Sigmoid colon (tissue), 6 donors: ENCODE measurements at regions not wholly inside any gene's neighbourhood (a gene's known extent, or its start where the extent isn't known, plus 50 kb on each side); places are given as distances from the start of the nearest gene placed in this dataset.
"Not testable (repeated sequence)": the region's sequence is repeated elsewhere in the genome, so short reads cannot be mapped to it uniquely, and the experiment has no call there.

ENCODE experiments used
- DNase-seq: peaks from one replicate; pipeline ENCODE4 v3.0.0-alpha.2; 2019
- H3K27ac ChIP-seq, 4 donors: fragments of 200-600 bp; sonication (generic); one replicate each; pipeline ENCODE4 v1.5.1; 2016 to 2019; ENCODE audit warnings: mild to moderate bottlenecking in 1 of 4
- H3K27me3 ChIP-seq, 3 donors: fragments of 200-600 bp; sonication (generic); one replicate each; pipeline ENCODE4 v1.5.1; 2019; ENCODE audit warnings: mild to moderate bottlenecking in 1 of 3
- H3K36me3 ChIP-seq, 4 donors: fragments of 200-600 bp; sonication (generic); one replicate each; pipeline ENCODE4 v1.5.1; 2016 to 2019
- H3K4me1 ChIP-seq, 4 donors: fragments of 200-600 bp; sonication (generic); one replicate each; pipeline ENCODE4 v1.5.1; 2017 to 2019
- H3K4me3 ChIP-seq, 4 donors: fragments of 200-600 bp; sonication (generic); one replicate each; pipeline ENCODE4 v1.5.1; 2017 to 2019; ENCODE audit warnings: mild to moderate bottlenecking in 2 of 4, moderate library complexity in 1 of 4
- H3K9me3 ChIP-seq, 4 donors: fragments of 200-600 bp in 3 of 4; sonication (generic) in 3 of 4; one replicate each; pipeline versions ENCODE4 v1.5.1 to v1.6.1; 2013 to 2019
- CTCF ChIP-seq, 4 experiments: fragments of 450-650 bp in 3 of 4; fragments of 200-600 bp in 1 of 4; IDR thresholded peaks; one replicate each; pipeline ENCODE4 v1.5.1; 2016 to 2019; ENCODE audit warnings: antibody characterized with exemption in 4 of 4, mild to moderate bottlenecking in 3 of 4, moderate library complexity in 2 of 4
- EP300 ChIP-seq, 4 donors: sonication (generic); formaldehyde crosslinking; IDR thresholded peaks; one replicate each; pipeline ENCODE4 v1.6.1; 2017; ENCODE audit warnings: antibody characterized with exemption in 4 of 4
- POLR2A ChIP-seq, 2 donors: fragments of 450-650 bp; IDR thresholded peaks; one replicate each; pipeline ENCODE4 v1.6.1; 2016; ENCODE audit warnings: antibody characterized with exemption in 2 of 2, mild to moderate bottlenecking in 2 of 2, moderate library complexity in 2 of 2
- POLR2AphosphoS5 ChIP-seq, 4 donors: sonication (generic); formaldehyde crosslinking; IDR thresholded peaks; one replicate each; pipeline ENCODE4 v1.6.1; 2017; ENCODE audit warnings: antibody characterized with exemption in 4 of 4
- WGBS, 2 donors: extraction: QIAGEN DNeasy Blood & Tissue Kit; methylation state at CpG; one replicate each; pipeline ENCODE4 v1.1.7; 2013; 5-methylcytosine and 5-hydroxymethylcytosine counted together
- intact Hi-C: fragments of 100-400 bp; cut with DNase I; formaldehyde crosslinking; loops from one replicate; pipeline ENCODE4 v1.15.1; 2023
- donor health status: healthy with polysubstance abuse.
- donor health status: healthy.

DNA sequence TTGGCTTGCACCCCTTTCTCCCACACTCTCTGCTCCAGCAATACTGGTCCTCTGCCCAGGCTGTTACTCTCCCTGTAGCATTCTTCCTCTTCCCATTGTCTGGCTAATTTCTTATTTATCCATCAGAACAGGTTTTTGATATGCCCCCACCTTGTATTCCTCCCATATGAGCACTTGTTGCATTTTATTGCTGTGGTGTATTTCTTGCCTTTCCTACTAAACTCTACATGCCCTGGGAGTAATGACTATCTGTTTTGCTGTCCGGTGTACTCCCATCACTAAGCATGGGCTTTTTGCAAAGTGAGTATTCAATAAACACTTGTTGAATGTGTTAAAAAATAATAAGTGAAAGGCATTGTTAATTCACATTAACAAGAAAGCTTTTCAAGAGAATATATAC lies 104.3 kb upstream of the RANBP3L start:
- no peaks in the 10 kb centered on the region for H3K36me3 ChIP-seq
- no peak for DNase-seq
- intact Hi-C loops, result no loop called here
- H3K4me3 ChIP-seq, result no peak overlapping the region
- no peaks in the 10 kb centered on the region for H3K4me1 ChIP-seq
- WGBS, 2 donors, result 90 to 91% methylated on average over 1 of the region's 1 CpG
- TF ChIP-seq CTCF (IDR thresholded peaks at IDR 0.05) (no peak), EP300 (IDR thresholded peaks at IDR 0.05) (no peak)
- no peaks in the 10 kb centered on the region for H3K27me3 ChIP-seq
- no peaks in the 10 kb centered on the region for H3K9me3 ChIP-seq
- no peak overlapping the region for H3K27ac ChIP-seq

GRCh38 chr5:36407396-36407795 lies 105.7 kb upstream of the RANBP3L start:
- 64 to 94% methylated on average over 2 of the region's 2 CpGs for WGBS, 2 donors
- intact Hi-C loops, result no loop called here
- Histone ChIP-seq H3K36me3 (no peaks in the 10 kb centered on the region), H3K27me3 (no peaks in the 10 kb centered on the region), H3K9me3 (no peaks in the 10 kb centered on the region), H3K4me3 (no peak overlapping the region), H3K4me1 (no peaks in the 10 kb centered on the region), H3K27ac (no peak overlapping the region)
- no peak for DNase-seq
- TF ChIP-seq POLR2A (IDR thresholded peaks at IDR 0.05), result no peak
- no peak for TF ChIP-seq EP300 (IDR thresholded peaks at IDR 0.05)
- no peak for TF ChIP-seq POLR2AphosphoS5 (IDR thresholded peaks at IDR 0.05)
- no peak for TF ChIP-seq CTCF (IDR thresholded peaks at IDR 0.05)

- H3K27ac ChIP-seq, H3K27me3 ChIP-seq, intact Hi-C loops, DNase-seq, H3K9me3 ChIP-seq, H3K4me1 ChIP-seq, H3K4me3 ChIP-seq, H3K36me3 ChIP-seq: not testable (repeated sequence)
Measured at GRCh38 chr5:36409711-36410110, 108.0 kb upstream of the RANBP3L start.

DNA sequence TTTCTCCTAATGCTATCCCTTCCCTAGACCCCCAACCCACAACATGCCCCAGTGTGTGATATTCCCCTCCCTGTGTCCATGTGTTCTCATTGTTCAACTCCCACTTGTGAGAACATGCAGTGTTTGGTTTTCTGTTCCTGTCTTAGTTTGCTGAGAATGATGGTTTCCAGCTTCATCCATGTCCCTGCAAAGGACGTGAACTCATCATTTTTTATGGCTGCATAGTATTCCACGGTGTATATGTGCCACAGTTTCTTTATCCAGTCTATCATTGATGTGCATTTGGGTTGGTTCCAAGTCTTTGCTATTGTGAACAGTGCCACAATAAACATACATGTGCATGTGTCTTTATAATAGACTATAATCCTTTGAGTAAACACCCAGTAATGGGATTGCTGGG lies 109.0 kb upstream of the RANBP3L start:
- H3K27me3 ChIP-seq, DNase-seq, H3K36me3 ChIP-seq, H3K4me1 ChIP-seq, H3K4me3 ChIP-seq, intact Hi-C loops, H3K9me3 ChIP-seq, H3K27ac ChIP-seq: not testable (repeated sequence)
- 86 to 93% methylated on average over 2 of the region's 2 CpGs for WGBS, 2 donors

DNA sequence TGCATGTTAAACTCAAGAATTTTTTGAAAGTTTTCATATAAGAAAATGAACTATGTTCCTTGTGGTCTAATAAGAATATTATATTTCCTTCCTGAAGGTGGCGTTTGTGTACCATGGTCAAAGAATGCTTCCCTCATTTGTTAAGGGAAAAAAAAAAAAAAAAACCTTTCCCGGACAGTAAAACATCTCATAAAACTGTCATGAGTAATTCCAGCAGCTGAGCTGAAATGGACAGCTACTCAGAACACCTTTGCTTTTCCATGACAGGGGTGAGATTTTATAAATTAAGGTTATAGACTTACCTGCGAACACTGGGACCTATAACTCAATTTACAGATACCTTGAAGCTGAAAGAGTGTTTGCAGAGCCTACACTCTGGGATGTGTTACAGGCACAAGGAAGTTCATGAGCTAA lies 113.2 kb upstream of the RANBP3L start:
- no peaks in the 10 kb centered on the region for H3K9me3 ChIP-seq
- DNase-seq, result no peak
- H3K4me1 ChIP-seq, result peaks cover 0 to 10% (median 3%) of the 10 kb centered on the region in 4 donors
- H3K27me3 ChIP-seq, result no peaks in the 10 kb centered on the region
- H3K4me3 ChIP-seq, result no peak overlapping the region
- TF ChIP-seq POLR2A (IDR thresholded peaks at IDR 0.05) (no peak), EP300 (IDR thresholded peaks at IDR 0.05) (no peak), CTCF (IDR thresholded peaks at IDR 0.05) (peak; percentile 20 to 47 (median 43)), POLR2AphosphoS5 (IDR thresholded peaks at IDR 0.05) (peak; percentile 7 to 60 (median 38))
- H3K36me3 ChIP-seq, result no peaks in the 10 kb centered on the region
- intact Hi-C loops, result loop anchor here (1.0 to 2.0 kb wide), 2 partner anchors 92 to 278 kb away; no protein-coding TSS in a partner anchor
- no peak overlapping the region for H3K27ac ChIP-seq
- WGBS, 2 donors, result 6 to 25% methylated on average over 3 of the region's 3 CpGs

- peaks cover 0 to 10% (median 3%) of the 10 kb centered on the region in 4 donors for H3K4me1 ChIP-seq
- no peak overlapping the region for H3K27ac ChIP-seq
- no peak for DNase-seq
- no peaks in the 10 kb centered on the region for H3K36me3 ChIP-seq
- no peak for TF ChIP-seq POLR2A (IDR thresholded peaks at IDR 0.05)
- TF ChIP-seq CTCF (IDR thresholded peaks at IDR 0.05), result no peak
- no peak for TF ChIP-seq POLR2AphosphoS5 (IDR thresholded peaks at IDR 0.05)
- intact Hi-C loops, result no loop called here
- no peak overlapping the region for H3K4me3 ChIP-seq
- H3K9me3 ChIP-seq, result no peaks in the 10 kb centered on the region
- H3K27me3 ChIP-seq, result no peaks in the 10 kb centered on the region
Measured at GRCh38 chr5:36416605-36417004, 114.9 kb upstream of the RANBP3L start.
